Stimulated activated CD8-positive, alpha-beta memory T cell treated with anti-CD3 and anti-CD28 coated beads, Interleukin-12 subunit alpha, Interleukin-12 subunit beta, amount 100 ng/mL, for 24 hours (primary cell): ENCODE measurements at regions not wholly inside any gene's neighbourhood (a gene's known extent, or its start where the extent isn't known, plus 50 kb on each side); places are given as distances from the start of the nearest gene placed in this dataset.

Experiments
- DNase-seq: peaks from one replicate; pipeline ENCODE4 v3.0.0-alpha.2; 2020; ENCODE audit errors: extremely low read depth

GRCh38 chr4:61094854-61095598 is 105.1 kb upstream of the ADGRL3 start:
- no peak for DNase-seq

DNA sequence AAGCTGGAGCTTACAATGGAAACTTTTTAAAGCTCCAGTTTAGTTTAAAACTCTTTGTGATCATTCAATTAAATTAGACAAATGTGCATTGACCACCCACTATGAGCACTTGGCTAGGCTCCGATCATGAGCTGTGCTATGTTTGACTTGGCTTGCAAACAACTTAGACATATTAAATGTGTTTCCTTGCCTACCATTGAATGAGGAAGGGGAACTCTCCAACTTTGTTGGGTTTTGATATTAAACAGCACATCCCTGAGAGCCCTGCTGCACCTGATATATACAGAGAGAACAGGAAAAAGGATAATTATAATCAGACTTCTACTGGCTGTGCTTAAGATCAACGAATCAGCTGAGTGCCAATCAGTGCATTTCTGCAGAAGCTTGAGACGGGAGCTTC is 71.4 kb upstream of the ADGRL3 start:
- no peak for DNase-seq

GRCh38 chr4:61129971-61130370 is 70.2 kb upstream of the ADGRL3 start:
- DNase-seq, result no peak

- no peak for DNase-seq
These were observed 56.7 kb upstream of the ADGRL3 start for GRCh38 chr4:61143461-61143860.

- no peak for DNase-seq
These were observed 50.8 kb upstream of the ADGRL3 start for GRCh38 chr4:61149278-61149677.
